ENCODE measurements at regions not wholly inside any gene's neighbourhood (a gene's known extent, or its start where the extent isn't known, plus 50 kb on each side); places are given as distances from the start of the nearest gene placed in this dataset.

GRCh38 chr12:124099661-124100060 lies 126.6 kb downstream of the ZNF664 start:
- ChIA-PET POLR2A (ENCODE audit: partially characterized antibody) (interaction anchor here (0.7 kb wide), 1 partner anchor 423 kb away, joined by 3 read pairs; no protein-coding TSS in a partner anchor), CTCF (ENCODE audit: partially characterized antibody) (interaction anchor here (1.0 kb wide), 1 partner anchor 10 kb away, joined by 4 read pairs; no protein-coding TSS in a partner anchor)
- Histone ChIP-seq H2BK20ac (ENCODE audit: low read length) (no peak overlapping the region), H3K36me3 (ENCODE audit: control insufficient read depth in 2 of 4, insufficient read depth in 4 of 4, low read length in 3 of 4) (no peaks in the 10 kb centered on the region), H2BK5ac (ENCODE audit: low read depth, low read length) (no peak overlapping the region), H4K8ac (ENCODE audit: extremely low read depth, insufficient read depth, low read length) (peak overlapping the region; percentile 69), H2BK120ac (replicated peaks; ENCODE audit: low read depth, low read length) (no peak overlapping the region), H3K79me1 (ENCODE audit: low read depth, low read length) (no peaks in the 10 kb centered on the region), H3K14ac (ENCODE audit: insufficient read length) (no peak overlapping the region), H3K18ac (ENCODE audit: extremely low read depth, low read length) (no peak overlapping the region), H3K79me2 (ENCODE audit: control insufficient read depth in 1 of 2, insufficient read depth in 2 of 2, low read length in 2 of 2) (no peaks in the 10 kb centered on the region), H3K9ac (replicated peaks in 1 of 4; ENCODE audit: extremely low read depth in 1 of 4, low read depth in 3 of 4, low read length in 3 of 4) (no peak overlapping the region), H3K23me2 (ENCODE audit: low read depth, low read length) (no peaks in the 10 kb centered on the region), H3K4me1 (replicated peaks in 1 of 4; ENCODE audit: control insufficient read depth in 3 of 4, insufficient read depth in 4 of 4, low read length in 3 of 4) (no peaks in the 10 kb centered on the region; a peak in 2 of 7 replicates), H4K20me1 (replicated peaks in 1 of 2; ENCODE audit: control insufficient read depth in 1 of 2, insufficient read depth in 2 of 2, low read length in 2 of 2) (no peaks in the 10 kb centered on the region), H2BK15ac (ENCODE audit: low read length) (peak overlapping the region; percentile 72; the same call in 1 of the 2 replicates), H3K27ac (ENCODE audit: low read depth, low read length) (no peak overlapping the region), H3K4me2 (ENCODE audit: insufficient read depth in 1 of 2, low read depth in 2 of 2, low read length in 2 of 2) (no peak overlapping the region), H2AFZ (ENCODE audit: low read length) (no peak overlapping the region), H2BK12ac (ENCODE audit: low read depth, low read length) (peak overlapping the region; percentile 68; the same call in 1 of the 2 replicates), H4K5ac (ENCODE audit: insufficient read length, low read depth, low read length) (no peak overlapping the region), H3K4me3 (ENCODE audit: extremely low read depth in 1 of 4, insufficient read depth in 2 of 4, low read depth in 3 of 4, low read length in 4 of 4) (no peak overlapping the region), H3K23ac (ENCODE audit: insufficient read length) (no peak overlapping the region), H4K91ac (replicated peaks; ENCODE audit: insufficient read length, low read length) (peak overlapping the region; percentile 42), H3K9me3 (ENCODE audit: insufficient read depth in 2 of 2, low read depth in 1 of 2, low read length in 1 of 2) (peaks cover 0 to 5% of the 10 kb centered on the region in 2 experiments; a peak in 2 of 4 replicates), H3K27me3 (replicated peaks in 1 of 4; ENCODE audit: control insufficient read depth in 3 of 4, extremely low read depth in 1 of 4, insufficient read depth in 3 of 4, low read length in 3 of 4) (no peaks in the 10 kb centered on the region; a peak in 1 of 7 replicates), H2AK5ac (ENCODE audit: low read depth, low read length) (no peak overlapping the region), H3K4ac (replicated peaks; ENCODE audit: insufficient read length, low read depth, low read length) (no peak overlapping the region), H3K56ac (replicated peaks; ENCODE audit: insufficient read length, low read depth, low read length) (no peak overlapping the region)
- FAIRE-seq (no peak), DNase-seq (ENCODE audit: low read depth in 1 of 2, low spot score in 2 of 2) (no peak)
- no peak for TF ChIP-seq NANOG (IDR thresholded peaks at IDR 0.05; ENCODE audit: insufficient read depth, low read depth, low read length, poor library complexity, severe bottlenecking)
- no peak for TF ChIP-seq JUND (IDR thresholded peaks at IDR 0.05; ENCODE audit: low read length)
- no peak for TF ChIP-seq EZH2 (IDR thresholded peaks at IDR 0.05; ENCODE audit: low read depth, low read length, severe bottlenecking)
- no peak for TF ChIP-seq SP4 (IDR thresholded peaks at IDR 0.05; ENCODE audit: low read length)
- no peak for TF ChIP-seq POLR2A (IDR thresholded peaks at IDR 0.05; ENCODE audit: control extremely low read depth in 1 of 2, low read depth in 2 of 2, low read length in 2 of 2)
- no peak for TF ChIP-seq TEAD4 (IDR thresholded peaks at IDR 0.05; ENCODE audit: low read depth, low read length)
- TF ChIP-seq TBP (IDR thresholded peaks at IDR 0.05; ENCODE audit: low read depth, low read length): no peak
- TF ChIP-seq ATF3 (IDR thresholded peaks at IDR 0.05; ENCODE audit: insufficient read depth, low read depth, low read length): no peak
- WGBS, 2 experiments (ENCODE audit: extremely low coverage in 1 of 2, insufficient coverage in 1 of 2, insufficient read length in 1 of 2, insufficient replicate concordance in 2 of 2, low coverage in 1 of 2, low lambda C conversion rate in 2 of 2, missing lambda C conversion rate in 1 of 2): 94% methylated on average over 14 of the region's 16 CpGs; no CpG with 5 or more reads in 1 of the 2 experiments
